DMS53 (cell line): ENCODE measurements at regions not wholly inside any gene's neighbourhood (a gene's known extent, or its start where the extent isn't known, plus 50 kb on each side); places are given as distances from the start of the nearest gene placed in this dataset.
"Not testable (repeated sequence)": the region's sequence is repeated elsewhere in the genome, so short reads cannot be mapped to it uniquely, and the experiment has no call there.

Experiments
- DNase-seq: peaks from one replicate; lab custom pipeline; 2025; lab: John Stamatoyannopoulos, UW

GRCh38 chr6:11384531-11385309 is 152.3 kb upstream of the NEDD9 start:
- no peak for DNase-seq

DNA sequence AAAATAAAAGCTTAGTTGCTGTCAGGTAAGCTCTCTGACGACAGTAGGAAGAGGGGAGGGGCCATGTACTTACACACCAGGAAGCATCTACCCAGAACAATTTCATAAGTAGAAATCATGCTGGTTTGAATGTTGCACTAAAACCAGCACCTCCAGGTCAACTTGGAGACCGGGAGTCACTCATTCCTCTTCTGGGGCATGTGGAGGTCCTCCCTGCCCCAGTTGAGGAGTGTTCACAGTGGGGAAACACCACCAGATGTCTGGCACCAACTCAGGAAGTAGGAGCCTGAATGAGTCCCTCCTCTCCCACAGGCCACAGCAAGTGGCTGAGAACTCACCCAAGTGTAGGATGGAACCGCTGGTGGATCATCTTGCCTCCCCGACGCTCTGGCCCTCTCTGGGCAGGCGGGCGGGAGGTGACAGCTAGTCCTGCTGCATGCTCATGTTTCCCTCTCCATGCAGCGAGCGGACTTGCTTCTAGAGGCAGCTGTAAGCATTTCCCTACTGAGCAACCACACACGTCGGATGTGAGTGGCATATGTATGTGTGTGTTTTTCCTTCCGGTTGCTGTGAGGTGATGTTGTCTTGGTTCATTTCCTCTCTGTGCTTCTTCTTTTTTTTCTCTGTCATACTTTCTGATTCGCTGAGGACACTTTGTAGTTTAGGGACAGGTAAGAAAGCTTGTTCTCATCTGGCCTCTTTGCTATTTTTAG is 149.5 kb upstream of the NEDD9 start:
- no peak for DNase-seq

DNA sequence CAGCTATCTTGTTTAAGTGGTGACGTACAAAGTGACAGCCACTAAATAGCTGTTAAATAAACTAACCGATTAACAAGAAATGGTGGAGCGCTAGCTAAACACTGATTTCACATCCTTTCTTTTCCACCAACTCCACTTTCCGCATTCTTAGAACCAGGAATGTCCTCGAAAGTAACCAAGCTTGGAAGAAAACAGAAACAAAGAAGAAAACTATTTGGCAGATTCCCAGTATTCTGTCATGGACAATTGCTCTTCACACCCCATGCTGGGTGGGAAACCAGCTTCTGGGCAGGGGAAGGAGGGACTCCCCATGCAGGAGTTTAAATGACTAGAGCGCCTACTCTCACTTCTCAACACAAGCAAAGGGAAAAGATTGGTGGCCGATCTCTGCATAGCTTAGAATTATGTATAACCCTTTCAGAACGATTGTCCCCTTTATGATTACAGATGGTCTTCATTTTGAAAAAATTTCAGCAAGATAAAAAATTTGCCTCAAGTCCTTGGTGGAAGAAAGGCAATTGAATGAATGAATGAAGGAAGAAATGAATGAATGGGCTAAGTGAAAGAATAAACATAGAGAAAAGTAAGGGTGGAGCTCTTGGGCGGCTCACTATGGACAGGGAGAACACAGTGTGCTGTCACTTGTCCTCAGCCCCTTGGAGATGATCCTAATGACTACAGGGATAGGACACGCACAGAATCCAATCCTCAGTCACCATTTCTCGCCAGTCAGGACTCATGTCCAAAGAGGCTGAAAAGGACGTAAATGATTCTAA is 148.7 kb upstream of the NEDD9 start:
- no peak for DNase-seq

- DNase-seq, result no peak
Measured at GRCh38 chr6:11380549-11380948, 148.1 kb upstream of the NEDD9 start.

DNA sequence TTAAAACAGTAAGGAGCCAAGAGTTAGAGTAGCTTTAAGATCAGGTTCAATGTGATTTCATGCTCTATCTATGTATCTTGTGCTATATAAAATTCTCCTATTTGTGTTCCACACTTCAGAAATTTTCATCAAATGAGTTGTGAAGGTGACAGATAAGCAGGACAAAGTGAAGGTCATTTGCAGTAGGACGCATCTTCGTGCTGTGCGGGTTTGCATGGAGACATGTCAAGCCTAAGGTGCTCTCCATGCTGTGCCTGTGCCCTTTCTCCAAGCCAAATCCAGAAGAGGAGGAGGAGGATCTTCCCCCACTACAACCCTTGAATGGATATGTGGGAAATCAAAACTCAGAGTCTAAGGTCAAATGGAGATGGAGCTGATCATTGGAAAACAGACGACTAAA is 147.3 kb upstream of the NEDD9 start:
- no peak for DNase-seq

DNA sequence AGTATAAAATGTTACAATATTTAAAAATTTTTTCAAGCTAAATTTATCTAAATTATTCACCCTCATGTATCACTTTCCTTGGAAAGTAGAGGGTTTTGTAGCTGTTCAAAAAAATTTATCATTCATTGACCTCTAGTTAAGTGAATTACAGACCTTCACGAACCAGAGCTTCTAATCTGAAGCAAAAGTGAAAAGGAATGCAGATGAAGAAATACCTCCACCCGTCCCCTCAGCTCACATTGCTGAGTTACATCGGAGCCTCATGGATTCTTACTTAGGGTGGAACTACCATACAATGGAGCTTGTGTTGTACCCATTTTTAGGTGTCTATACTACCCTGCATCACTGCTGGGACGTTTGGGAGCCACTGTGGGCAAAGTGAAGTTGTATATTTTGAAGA is 146.2 kb upstream of the NEDD9 start:
- no peak for DNase-seq

DNA sequence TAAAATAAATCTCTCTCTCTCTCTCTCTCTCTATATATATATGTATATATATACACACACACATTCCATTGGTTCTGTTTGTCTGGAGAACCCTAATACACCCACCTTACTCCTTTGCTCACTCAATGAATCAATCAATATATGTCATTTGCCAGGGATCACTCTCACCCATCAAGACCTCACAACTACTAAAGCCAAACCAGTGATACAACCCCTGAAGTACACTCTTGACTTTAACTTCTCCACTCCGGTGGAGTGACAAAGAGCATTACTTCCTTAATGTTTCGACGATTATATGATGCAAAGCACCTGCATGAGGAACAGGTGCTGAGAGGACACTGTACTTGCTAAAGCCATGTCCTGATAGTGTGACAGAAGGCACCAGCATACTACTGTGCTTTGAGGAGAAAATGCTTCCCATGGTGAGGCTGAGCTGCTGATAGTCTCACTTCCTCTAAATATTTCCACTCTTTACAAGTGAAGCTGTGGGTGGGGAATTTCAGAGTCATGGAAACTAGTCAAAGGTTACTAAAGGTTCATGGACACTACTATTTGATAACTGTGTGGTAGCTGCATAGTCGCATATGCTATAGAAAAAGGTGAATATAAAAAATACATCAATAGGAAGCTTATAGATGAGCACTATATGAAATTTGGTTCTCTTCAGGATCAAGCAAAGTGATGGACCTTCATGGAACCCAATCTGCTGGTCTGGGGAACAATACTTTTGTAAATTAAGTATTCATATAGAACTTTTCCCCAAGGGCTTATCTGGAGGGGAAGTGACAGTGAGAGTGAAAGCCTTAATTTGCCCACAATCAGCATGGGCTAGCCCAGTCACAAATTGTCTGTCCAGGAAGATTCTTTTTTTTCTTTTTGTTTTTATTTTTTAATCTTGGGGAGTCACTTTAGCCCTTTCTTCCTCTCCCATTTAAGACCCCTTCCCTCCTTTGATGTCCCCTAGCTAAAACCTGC is 141.9 kb upstream of the NEDD9 start:
- no peak for DNase-seq

DNA sequence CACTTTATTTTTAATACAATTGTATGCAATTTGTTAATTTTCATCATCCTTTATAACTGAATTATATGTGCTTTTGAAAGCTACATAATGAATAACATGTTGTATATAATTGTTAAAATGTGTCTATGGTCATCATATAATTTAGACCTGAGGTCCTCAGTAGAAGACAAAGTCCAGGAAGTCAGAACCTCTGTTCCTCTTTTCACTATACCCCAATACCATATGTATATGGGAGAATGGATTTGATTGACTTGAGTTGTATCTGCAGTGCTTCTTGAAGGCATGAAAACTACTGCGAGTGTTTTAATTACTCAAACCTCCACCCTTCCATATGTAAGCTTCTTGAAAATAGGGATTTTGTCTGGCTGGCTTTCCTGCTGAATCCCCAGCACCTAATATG is 140.7 kb upstream of the NEDD9 start:
- no peak for DNase-seq

GRCh38 chr6:11372186-11372790 is 139.8 kb upstream of the NEDD9 start:
- not testable (repeated sequence) for DNase-seq

DNA sequence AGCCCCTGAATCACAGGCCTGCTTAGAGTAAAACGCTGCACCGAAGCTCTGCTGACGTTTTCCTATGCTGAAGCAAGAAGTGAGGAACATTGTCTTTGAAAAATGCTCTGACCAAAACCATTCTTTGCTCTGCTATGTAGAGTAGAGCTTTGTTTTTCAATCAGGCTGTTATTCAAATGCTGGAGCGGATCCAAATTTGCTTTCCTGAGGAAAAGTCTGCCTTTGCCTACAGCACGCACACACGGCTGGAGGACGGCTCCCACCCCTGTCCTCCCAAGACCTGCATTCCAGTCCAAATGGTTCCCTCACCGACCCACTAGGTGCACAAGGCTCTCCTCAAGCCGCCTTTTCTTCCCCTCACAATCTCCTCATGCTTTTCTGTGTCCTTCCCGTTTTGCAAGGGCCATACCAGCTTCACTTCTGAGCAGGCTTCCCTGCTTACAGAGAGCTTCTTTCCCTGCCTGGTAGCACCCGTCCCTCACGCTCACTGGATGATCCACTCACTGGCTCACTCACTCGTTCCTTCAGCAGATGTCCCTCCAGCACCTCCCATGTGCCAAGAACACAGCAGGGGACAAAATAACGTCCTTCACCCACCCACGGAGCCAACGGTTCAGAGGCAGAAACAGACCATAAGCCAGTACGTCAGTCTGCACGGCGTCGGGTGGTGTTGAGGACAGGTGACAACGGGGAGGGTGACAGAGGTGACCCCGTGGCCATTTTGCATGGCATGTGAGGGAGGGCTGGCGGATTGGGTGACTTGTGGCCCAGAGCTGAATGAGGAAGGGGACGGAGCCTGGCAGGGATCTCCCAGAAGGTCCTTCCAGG is 137.9 kb upstream of the NEDD9 start:
- no peak for DNase-seq

DNA sequence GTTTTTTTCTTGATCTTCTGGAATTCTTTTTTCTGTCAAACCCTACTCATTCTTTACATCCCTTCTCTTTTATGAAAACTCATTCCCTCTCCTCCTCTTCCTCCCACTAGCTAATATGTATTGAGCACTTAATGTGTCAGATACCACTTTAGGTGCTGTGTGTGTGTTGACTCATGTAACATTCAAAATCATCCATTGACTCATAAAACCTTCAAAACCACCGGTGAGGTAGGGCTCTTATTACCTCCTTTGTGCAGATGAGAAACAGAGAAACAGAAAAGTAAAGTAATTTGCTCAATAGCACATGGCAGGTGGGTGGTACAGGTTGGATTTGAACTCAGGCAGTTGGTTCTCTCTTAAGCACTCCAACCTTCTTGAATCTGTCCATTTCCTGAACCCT is 136.3 kb upstream of the NEDD9 start:
- DNase-seq, result peak; percentile 20

GRCh38 chr6:11368264-11368663 is 135.8 kb upstream of the NEDD9 start:
- no peak for DNase-seq

GRCh38 chr6:11367638-11368199 is 135.3 kb upstream of the NEDD9 start:
- DNase-seq, result no peak

- no peak for DNase-seq
Measured at GRCh38 chr6:11366934-11367637, 134.6 kb upstream of the NEDD9 start.

GRCh38 chr6:11366183-11366933 is 133.9 kb upstream of the NEDD9 start:
- DNase-seq, result no peak

DNA sequence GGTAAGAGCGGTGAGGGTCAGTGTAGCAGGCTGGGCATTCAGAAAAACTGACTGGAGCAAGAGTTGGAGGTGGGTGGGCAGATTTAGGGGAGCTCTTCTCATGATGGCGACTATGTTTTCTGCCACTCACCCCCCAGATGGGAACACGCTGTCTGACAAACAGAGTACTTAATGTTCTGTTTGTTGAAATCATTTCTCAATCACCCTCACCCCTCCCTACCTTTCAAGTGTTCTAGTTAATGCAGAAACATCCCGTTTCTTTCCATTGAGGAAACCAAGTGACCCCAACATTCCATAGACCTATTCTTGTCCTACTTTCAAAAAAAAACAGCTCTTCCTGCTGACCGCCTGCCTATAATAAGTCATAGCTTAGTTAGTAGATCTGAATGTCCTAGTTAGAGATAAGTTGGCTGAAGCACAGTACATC is 132.5 kb upstream of the NEDD9 start:
- DNase-seq, result no peak

GRCh38 chr6:11363881-11364576 is 131.6 kb upstream of the NEDD9 start:
- DNase-seq, result no peak

- no peak for DNase-seq
Measured at GRCh38 chr6:11362564-11362963, 130.1 kb upstream of the NEDD9 start.
